HCT116 (cell line): ENCODE measurements at regions not wholly inside any gene's neighbourhood (a gene's known extent, or its start where the extent isn't known, plus 50 kb on each side); places are given as distances from the start of the nearest gene placed in this dataset.

Source experiments
- ATAC-seq: fragments of 200-7000 bp; cut with Tn5 transposase; 2 replicates; pipeline ENCODE4 v1.9.1; 2020; ENCODE audit warnings: mild to moderate bottlenecking, moderate library complexity
- BruUV-seq: library from RNA; stranded (reverse); fragments of 400-500 nt; replicated peaks from 2 replicates; lab custom pipeline; 2021; lab: Mats Ljungman, UMichigan
- CTCF ChIA-PET: fragments of 300-600 bp; sonication (Branson Sonifier 250); formaldehyde crosslinking; loops from one replicate; lab custom pipeline; 2021; ENCODE audit warnings: antibody characterized with exemption; lab: Charles Lee
- POLR2A ChIA-PET: fragments of 300-600, 350-600 bp; sonication (Branson Sonifier 250); formaldehyde crosslinking; loops from one replicate; lab custom pipeline; 2021; ENCODE audit warnings: antibody characterized with exemption; lab: Charles Lee
- RAD21 ChIA-PET, 2 experiments: fragments of 300-600 bp; sonication (Branson Sonifier 250); formaldehyde crosslinking; loops; one replicate each; lab custom pipeline; 2023; ENCODE audit warnings: low total read pairs in 2 of 2; ENCODE audit not compliant: uncharacterized antibody in 2 of 2, unreplicated experiment in 2 of 2, low non-redundant PET in 1 of 2; lab: Charles Lee
- DNase-seq: peaks from one replicate; pipeline ENCODE4 v3.0.0-alpha.2; 2010; ENCODE audit warnings: low read depth, low spot score
- H2AFZ ChIP-seq: fragments of 200-600 bp; shearing (Covaris generic), sonication (generic); 2 replicates; pipeline ENCODE4 v1.6.1; 2017; ENCODE audit warnings: low read depth, mixed run types, mixed read lengths, antibody characterized with exemption, low read length; ENCODE audit not compliant: poor library complexity, severe bottlenecking
- H3K27ac ChIP-seq: 2 replicates; pipeline ENCODE4 v1.5.1; 2012; ENCODE audit warnings: low read depth, low read length
- H3K27me3 ChIP-seq: fragments of 200-600 bp; sonication (generic); 2 replicates; pipeline ENCODE4 v1.6.1; 2016; ENCODE audit warnings: mixed run types, low read length, mixed read lengths; ENCODE audit not compliant: insufficient read depth
- H3K36me3 ChIP-seq, 2 experiments: fragments of 200-500 bp in 1 of 2; fragments of 200-600 bp in 1 of 2; sonication (Bioruptor generic) in 1 of 2; sonication (generic) in 1 of 2; 2 replicates each; pipeline versions ENCODE4 v1.5.1 to v1.6.1; 2014 to 2016; ENCODE audit warnings: low read length in 2 of 2, inconsistent platforms in 1 of 2, mixed read lengths in 1 of 2, mixed run types in 1 of 2; ENCODE audit not compliant: insufficient read depth in 2 of 2, control insufficient read depth in 1 of 2
- H3K4me1 ChIP-seq, 2 experiments: fragments of 200-600 bp in 1 of 2; sonication (generic) in 1 of 2; 2 replicates each; pipeline versions ENCODE4 v1.5.1 to v1.6.1; 2012 to 2017; ENCODE audit warnings: low read length in 2 of 2, inconsistent platforms in 1 of 2, mild to moderate bottlenecking in 1 of 2, mixed read lengths in 1 of 2, mixed run types in 1 of 2, moderate library complexity in 1 of 2; ENCODE audit not compliant: insufficient read depth in 2 of 2, control insufficient read depth in 1 of 2
- H3K4me2 ChIP-seq: fragments of 200-600 bp; sonication (generic); 2 replicates; pipeline ENCODE4 v1.6.1; 2017; ENCODE audit warnings: mixed run types, low read length, mixed read lengths
- H3K4me3 ChIP-seq, 2 experiments: fragments of 200-600 bp in 1 of 2; sonication (generic) in 1 of 2; replicated peaks in 1 of 2; 2 replicates each; pipeline ENCODE4 v1.5.1; 2011 to 2016; ENCODE audit warnings: low read length in 2 of 2, control low read depth in 1 of 2, low read depth in 1 of 2, mild to moderate bottlenecking in 1 of 2, mixed read lengths in 1 of 2, mixed run types in 1 of 2
- H3K79me2 ChIP-seq: fragments of 200-600 bp; sonication (generic); 2 replicates; pipeline ENCODE4 v1.6.1; 2017; ENCODE audit warnings: mild to moderate bottlenecking, mixed run types, low read length, moderate library complexity, mixed read lengths; ENCODE audit not compliant: insufficient read depth
- H3K9ac ChIP-seq: fragments of 200-600 bp; sonication (generic); 2 replicates; pipeline ENCODE4 v1.6.1; 2016; ENCODE audit warnings: low read length, mixed read lengths
- H3K9me2 ChIP-seq: fragments of 200-600 bp; sonication (generic), shearing (Covaris generic); 2 replicates; pipeline ENCODE4 v1.6.1; 2017; ENCODE audit warnings: mixed run types, mild to moderate bottlenecking, moderate library complexity; ENCODE audit not compliant: insufficient read depth
- H3K9me3 ChIP-seq, 2 experiments: fragments of 200-500 bp in 1 of 2; fragments of 200-600 bp in 1 of 2; sonication (Bioruptor generic) in 1 of 2; sonication (generic) in 1 of 2; 2 replicates each; pipeline ENCODE4 v1.6.1; 2014 to 2017; ENCODE audit warnings: low read length in 2 of 2, mixed read lengths in 2 of 2, inconsistent platforms in 1 of 2, low read depth in 1 of 2, mild to moderate bottlenecking in 1 of 2, mixed run types in 1 of 2, moderate library complexity in 1 of 2; ENCODE audit not compliant: control insufficient read depth in 1 of 2, insufficient read depth in 1 of 2
- H4K20me1 ChIP-seq: fragments of 200-600 bp; sonication (generic), shearing (Covaris generic); 2 replicates; pipeline ENCODE4 v1.6.1; 2017; ENCODE audit warnings: mixed run types, mild to moderate bottlenecking, moderate library complexity; ENCODE audit not compliant: insufficient read depth
- CBX3 ChIP-seq: IDR thresholded peaks from 2 replicates; pipeline ENCODE4 v1.6.1; 2012; ENCODE audit warnings: low read depth
- CEBPB ChIP-seq: IDR thresholded peaks from 2 replicates; pipeline ENCODE4 v1.6.1; 2012; ENCODE audit warnings: low read depth
- CTCF ChIP-seq, 3 experiments: fragments of 200-600 bp in 1 of 3; sonication (generic) in 1 of 3; IDR thresholded peaks in 2 of 3; conservative IDR thresholded peaks in 1 of 3; 2 replicates each; pipeline ENCODE4 v1.5.1; 2012 to 2017; ENCODE audit warnings: low read depth in 2 of 3, low read length in 2 of 3, antibody characterized with exemption in 1 of 3, borderline replicate concordance in 1 of 3, control low read depth in 1 of 3, mild to moderate bottlenecking in 1 of 3, mixed read lengths in 1 of 3, mixed run types in 1 of 3, moderate library complexity in 1 of 3; ENCODE audit not compliant: insufficient read depth in 1 of 3
- EGR1 ChIP-seq: IDR thresholded peaks from 2 replicates; pipeline ENCODE4 v1.6.1; 2012; ENCODE audit warnings: low read depth
- EZH2 ChIP-seq: fragments of 200-600 bp; sonication (generic); IDR thresholded peaks from 2 replicates; pipeline ENCODE4 v1.6.1; 2017; ENCODE audit warnings: antibody characterized with exemption, mixed run types
- EZH2phosphoT487 ChIP-seq: fragments of 200-600 bp; IDR thresholded peaks from 2 replicates; pipeline ENCODE4 v1.6.1; 2018; ENCODE audit warnings: antibody characterized with exemption, borderline replicate concordance
- FOSL1 ChIP-seq: IDR thresholded peaks from 2 replicates; pipeline ENCODE4 v1.6.1; 2012; ENCODE audit warnings: low read depth
- JUND ChIP-seq: IDR thresholded peaks from 2 replicates; pipeline ENCODE4 v1.6.1; 2012
- MAX ChIP-seq: IDR thresholded peaks from 2 replicates; pipeline ENCODE4 v1.6.1; 2012
- POLR2A ChIP-seq: IDR thresholded peaks from 2 replicates; pipeline ENCODE4 v1.7.0; 2011; ENCODE audit warnings: borderline replicate concordance; ENCODE audit not compliant: insufficient read depth, insufficient read length; ENCODE audit errors: extremely low read depth
- POLR2AphosphoS5 ChIP-seq: IDR thresholded peaks from 2 replicates; pipeline ENCODE4 v1.6.1; 2011; ENCODE audit warnings: mild to moderate bottlenecking, low read depth, low read length, moderate library complexity
- RAD21 ChIP-seq: IDR thresholded peaks from 2 replicates; pipeline ENCODE4 v1.6.1; 2012; ENCODE audit warnings: low read depth, mild to moderate bottlenecking
- SIN3A ChIP-seq: IDR thresholded peaks from 2 replicates; pipeline ENCODE4 v1.6.1; 2012; ENCODE audit warnings: low read depth
- SP1 ChIP-seq: IDR thresholded peaks from 2 replicates; pipeline ENCODE4 v1.6.1; 2012; ENCODE audit warnings: low read depth
- SRF ChIP-seq: IDR thresholded peaks from 2 replicates; pipeline ENCODE4 v1.6.1; 2012; ENCODE audit warnings: low read depth
- TCF7L2 ChIP-seq: IDR thresholded peaks from 2 replicates; pipeline ENCODE4 v1.7.0; 2011; ENCODE audit warnings: borderline replicate concordance, inconsistent platforms; ENCODE audit not compliant: insufficient read depth, insufficient read length; ENCODE audit errors: extremely low read depth
- ZNF274 ChIP-seq: fragments of 200-500 bp; sonication (Bioruptor generic); IDR thresholded peaks from 2 replicates; pipeline ENCODE4 v1.6.1; 2014; ENCODE audit warnings: mild to moderate bottlenecking, low read depth, low read length, inconsistent platforms
- intact Hi-C: fragments of 100-400 bp; cut with micrococcal nuclease; formaldehyde crosslinking; loops from 2 replicates; pipeline ENCODE4 v1.10.0; 2022

- TF ChIP-seq CTCF (IDR thresholded peaks at IDR 0.05 in 2 of 3, conservative IDR thresholded peaks at IDR 0.05 in 1 of 3; ENCODE audit: borderline replicate concordance in 1 of 3, insufficient read depth in 1 of 3, low read depth in 2 of 3, low read length in 2 of 3): no peak
- TF ChIP-seq EGR1: no peak
- no peak for TF ChIP-seq SP1
Measured at GRCh38 chr14:106203438-106203837, 677.1 kb downstream of the TMEM121 start (continued).

- no peak for ATAC-seq
- Histone ChIP-seq H3K79me2 (no peaks in the 10 kb centered on the region), H3K4me1 (no peaks in the 10 kb centered on the region), H2AFZ (no peak overlapping the region), H3K27me3 (no peaks in the 10 kb centered on the region), H4K20me1 (no peaks in the 10 kb centered on the region), H3K9ac (no peak overlapping the region), H3K4me3 (no peak overlapping the region), H3K27ac (no peak overlapping the region), H3K4me2 (no peak overlapping the region), H3K9me3 (no peaks in the 10 kb centered on the region; a peak in 1 of 4 replicates), H3K9me2 (no peaks in the 10 kb centered on the region), H3K36me3 (no peaks in the 10 kb centered on the region)
- intact Hi-C loops: no loop called here
- RAD21 ChIA-PET: no interaction called here
- CTCF ChIA-PET: no interaction called here
- DNase-seq: no peak
- TF ChIP-seq POLR2AphosphoS5 (no peak), CBX3 (no peak), SRF (no peak), SIN3A (no peak), ZNF274 (no peak), TCF7L2 (no peak), JUND (no peak), EZH2 (no peak), RAD21 (no peak), EZH2phosphoT487 (no peak), CEBPB (no peak), CTCF (IDR thresholded peaks at IDR 0.05 in 2 of 3, conservative IDR thresholded peaks at IDR 0.05 in 1 of 3; ENCODE audit: borderline replicate concordance in 1 of 3, insufficient read depth in 1 of 3, low read depth in 2 of 3, low read length in 2 of 3) (no peak), FOSL1 (no peak), MAX (no peak), POLR2A (no peak)
- no TSS peak for BruUV-seq
- POLR2A ChIA-PET: no interaction called here
Measured at GRCh38 chr14:106204063-106204462, 677.7 kb downstream of the TMEM121 start.
